Panc1 (cell line): ENCODE measurements at regions not wholly inside any gene's neighbourhood (a gene's known extent, or its start where the extent isn't known, plus 50 kb on each side); places are given as distances from the start of the nearest gene placed in this dataset.

Source experiments
- CTCF ChIP-seq: fragments of 450-650 bp; IDR thresholded peaks from 2 replicates; pipeline ENCODE4 v1.5.1; 2017; ENCODE audit warnings: mild to moderate bottlenecking
- POLR2AphosphoS5 ChIP-seq: IDR thresholded peaks from 2 replicates; pipeline ENCODE4 v1.6.1; 2012; ENCODE audit warnings: mild to moderate bottlenecking, low read depth, low read length, moderate library complexity
- REST ChIP-seq, 2 experiments: IDR thresholded peaks; 2 replicates each; pipeline ENCODE4 v1.6.1; 2011 to 2012; ENCODE audit warnings: low read depth in 2 of 2, control low read depth in 1 of 2, low read length in 1 of 2, mild to moderate bottlenecking in 1 of 2, moderate library complexity in 1 of 2; ENCODE audit not compliant: insufficient read depth in 1 of 2
- SIN3A ChIP-seq: IDR thresholded peaks from 2 replicates; pipeline ENCODE4 v1.6.1; 2012; ENCODE audit warnings: low read depth, mild to moderate bottlenecking, low read length, moderate library complexity, borderline replicate concordance; ENCODE audit not compliant: insufficient read depth
- TCF7L2 ChIP-seq: IDR thresholded peaks from 2 replicates; pipeline ENCODE4 v1.6.1; 2011; ENCODE audit warnings: mild to moderate bottlenecking, low read depth, low read length, inconsistent platforms

GRCh38 chr2:117336496-117336895, 478.0 kb upstream of the DDX18 start:
- no peak for TF ChIP-seq CTCF
- no peak for TF ChIP-seq POLR2AphosphoS5
- no peak for TF ChIP-seq SIN3A
- no peak for TF ChIP-seq TCF7L2
- no peak for TF ChIP-seq REST (IDR thresholded peaks at IDR 0.05; ENCODE audit: insufficient read depth in 1 of 2, low read depth in 2 of 2, low read length in 1 of 2)
